Uterus (tissue), 2 donors: ENCODE measurements at regions not wholly inside any gene's neighbourhood (a gene's known extent, or its start where the extent isn't known, plus 50 kb on each side); places are given as distances from the start of the nearest gene placed in this dataset.

Experiments used
- POLR2A ChIP-seq, 2 donors: fragments of 450-650 bp; IDR thresholded peaks; one replicate each; pipeline ENCODE4 v1.6.1; 2016; ENCODE audit warnings: antibody characterized with exemption in 2 of 2, mild to moderate bottlenecking in 1 of 2, moderate library complexity in 1 of 2
- TF ChIP-seq, protein P1 (sequence below), 4 experiments: fragments of 200-600 bp in 2 of 4; fragments of 450-650 bp in 2 of 4; sonication (generic) in 2 of 4; IDR thresholded peaks; one replicate each; pipeline ENCODE4 v1.5.1; 2016 to 2019; ENCODE audit warnings: antibody characterized with exemption in 4 of 4, mild to moderate bottlenecking in 2 of 4, moderate library complexity in 1 of 4

GRCh38 chr14:34024768-34025144 lies 73.9 kb upstream of the EGLN3 start:
- TF ChIP-seq, protein P1, sequence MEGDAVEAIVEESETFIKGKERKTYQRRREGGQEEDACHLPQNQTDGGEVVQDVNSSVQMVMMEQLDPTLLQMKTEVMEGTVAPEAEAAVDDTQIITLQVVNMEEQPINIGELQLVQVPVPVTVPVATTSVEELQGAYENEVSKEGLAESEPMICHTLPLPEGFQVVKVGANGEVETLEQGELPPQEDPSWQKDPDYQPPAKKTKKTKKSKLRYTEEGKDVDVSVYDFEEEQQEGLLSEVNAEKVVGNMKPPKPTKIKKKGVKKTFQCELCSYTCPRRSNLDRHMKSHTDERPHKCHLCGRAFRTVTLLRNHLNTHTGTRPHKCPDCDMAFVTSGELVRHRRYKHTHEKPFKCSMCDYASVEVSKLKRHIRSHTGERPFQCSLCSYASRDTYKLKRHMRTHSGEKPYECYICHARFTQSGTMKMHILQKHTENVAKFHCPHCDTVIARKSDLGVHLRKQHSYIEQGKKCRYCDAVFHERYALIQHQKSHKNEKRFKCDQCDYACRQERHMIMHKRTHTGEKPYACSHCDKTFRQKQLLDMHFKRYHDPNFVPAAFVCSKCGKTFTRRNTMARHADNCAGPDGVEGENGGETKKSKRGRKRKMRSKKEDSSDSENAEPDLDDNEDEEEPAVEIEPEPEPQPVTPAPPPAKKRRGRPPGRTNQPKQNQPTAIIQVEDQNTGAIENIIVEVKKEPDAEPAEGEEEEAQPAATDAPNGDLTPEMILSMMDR (IDR thresholded peaks at IDR 0.05) = no peak
- TF ChIP-seq POLR2A (IDR thresholded peaks at IDR 0.05) = no peak
